ENCODE measurements at regions not wholly inside any gene's neighbourhood (a gene's known extent, or its start where the extent isn't known, plus 50 kb on each side); places are given as distances from the start of the nearest gene placed in this dataset.

DNA sequence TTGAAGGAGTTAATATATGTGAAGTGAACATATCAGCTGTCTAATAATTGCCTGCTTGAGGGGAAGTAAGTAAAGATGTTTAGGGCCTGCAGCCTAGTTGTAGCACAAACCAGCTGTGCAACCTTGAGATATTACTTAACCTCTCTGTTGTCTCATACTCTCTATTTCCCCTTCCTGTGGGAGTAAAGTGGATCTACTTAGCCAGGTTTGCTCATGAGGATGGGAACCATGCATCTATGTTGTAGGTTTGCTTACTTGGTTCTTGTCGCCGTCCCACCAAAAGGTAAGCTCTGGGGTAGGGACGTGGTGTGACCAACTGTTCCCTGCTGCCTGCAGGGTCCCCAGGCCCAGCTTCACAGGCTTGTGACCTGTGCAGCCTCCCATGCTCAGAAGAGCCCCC is 362.7 kb upstream of the SULF2 start:
- H3K4me3 ChIP-seq (replicated peaks; ENCODE audit: low read depth, low read length): no peak overlapping the region
- TF ChIP-seq, protein P1, sequence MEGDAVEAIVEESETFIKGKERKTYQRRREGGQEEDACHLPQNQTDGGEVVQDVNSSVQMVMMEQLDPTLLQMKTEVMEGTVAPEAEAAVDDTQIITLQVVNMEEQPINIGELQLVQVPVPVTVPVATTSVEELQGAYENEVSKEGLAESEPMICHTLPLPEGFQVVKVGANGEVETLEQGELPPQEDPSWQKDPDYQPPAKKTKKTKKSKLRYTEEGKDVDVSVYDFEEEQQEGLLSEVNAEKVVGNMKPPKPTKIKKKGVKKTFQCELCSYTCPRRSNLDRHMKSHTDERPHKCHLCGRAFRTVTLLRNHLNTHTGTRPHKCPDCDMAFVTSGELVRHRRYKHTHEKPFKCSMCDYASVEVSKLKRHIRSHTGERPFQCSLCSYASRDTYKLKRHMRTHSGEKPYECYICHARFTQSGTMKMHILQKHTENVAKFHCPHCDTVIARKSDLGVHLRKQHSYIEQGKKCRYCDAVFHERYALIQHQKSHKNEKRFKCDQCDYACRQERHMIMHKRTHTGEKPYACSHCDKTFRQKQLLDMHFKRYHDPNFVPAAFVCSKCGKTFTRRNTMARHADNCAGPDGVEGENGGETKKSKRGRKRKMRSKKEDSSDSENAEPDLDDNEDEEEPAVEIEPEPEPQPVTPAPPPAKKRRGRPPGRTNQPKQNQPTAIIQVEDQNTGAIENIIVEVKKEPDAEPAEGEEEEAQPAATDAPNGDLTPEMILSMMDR (IDR thresholded peaks at IDR 0.05; ENCODE audit: low read length, missing control alignments): no peak
- no peak for DNase-seq (ENCODE audit: low read depth)

DNA sequence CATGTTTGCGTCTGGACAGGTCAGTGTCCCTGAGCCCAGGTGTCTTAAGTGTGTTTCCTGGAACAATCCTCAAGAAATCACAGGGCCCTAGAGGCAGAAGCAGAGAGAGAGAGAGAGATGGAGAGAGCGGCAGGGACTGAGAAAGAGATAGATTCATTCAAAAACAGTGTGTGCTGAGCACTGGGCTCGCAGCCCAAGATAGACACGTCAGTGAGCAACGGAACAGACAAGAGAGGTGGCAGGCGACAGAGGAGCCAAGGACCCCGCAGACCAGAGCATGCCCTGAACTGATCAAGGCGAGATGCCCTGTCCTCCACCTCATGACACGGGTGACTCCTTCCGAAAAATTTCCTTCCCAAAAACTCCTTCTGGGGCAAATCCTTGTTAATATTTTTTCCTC is 362.0 kb upstream of the SULF2 start:
- H3K4me3 ChIP-seq (replicated peaks; ENCODE audit: low read depth, low read length): no peak overlapping the region
- DNase-seq (ENCODE audit: low read depth): no peak
- TF ChIP-seq, protein P1 (IDR thresholded peaks at IDR 0.05; ENCODE audit: low read length, missing control alignments): no peak

DNA sequence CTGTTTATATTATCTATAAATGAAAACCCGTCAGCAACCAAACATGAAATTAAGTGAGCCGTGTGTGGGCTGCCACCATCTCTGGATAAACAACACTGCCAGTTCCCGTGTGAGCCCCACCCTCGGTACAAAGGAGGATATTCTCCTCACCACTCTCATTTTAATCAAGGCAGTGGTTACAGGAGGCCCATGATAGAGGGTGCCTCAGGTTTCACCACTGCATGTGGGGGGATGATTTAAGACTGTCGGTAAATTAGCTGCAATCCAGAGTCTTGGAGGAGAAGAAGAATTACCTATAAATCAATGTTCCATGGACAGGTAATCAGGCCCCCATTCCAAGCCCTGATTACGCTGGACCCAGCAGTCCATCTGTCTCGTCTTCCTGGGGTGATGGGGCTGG is 361.6 kb upstream of the SULF2 start:
- no peak for DNase-seq (ENCODE audit: low read depth)
- H3K4me3 ChIP-seq (replicated peaks; ENCODE audit: low read depth, low read length): no peak overlapping the region
- TF ChIP-seq, protein P1 (IDR thresholded peaks at IDR 0.05; ENCODE audit: low read length, missing control alignments): no peak

DNA sequence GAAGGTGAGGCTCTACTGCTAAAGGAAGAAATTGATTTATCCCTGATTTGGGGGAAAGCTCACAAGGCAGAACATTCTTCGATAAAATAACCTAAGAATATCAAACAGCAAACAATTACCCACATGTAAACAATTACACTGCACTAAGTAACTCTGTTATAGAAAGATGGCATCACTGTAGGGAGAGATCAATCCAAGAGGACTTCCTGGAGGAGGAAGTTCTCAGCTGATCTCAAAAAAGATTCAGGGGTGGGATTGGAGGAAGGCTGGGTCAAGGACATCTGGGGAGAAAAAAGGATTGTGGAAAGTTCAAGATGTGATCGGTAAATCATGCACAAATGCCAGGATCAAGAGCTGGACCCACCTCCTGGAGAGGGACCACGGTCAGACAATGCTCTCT is 361.0 kb upstream of the SULF2 start:
- TF ChIP-seq, protein P1 (IDR thresholded peaks at IDR 0.05; ENCODE audit: low read length, missing control alignments): no peak
- H3K4me3 ChIP-seq (replicated peaks; ENCODE audit: low read depth, low read length): no peak overlapping the region
- no peak for DNase-seq (ENCODE audit: low read depth)

DNA sequence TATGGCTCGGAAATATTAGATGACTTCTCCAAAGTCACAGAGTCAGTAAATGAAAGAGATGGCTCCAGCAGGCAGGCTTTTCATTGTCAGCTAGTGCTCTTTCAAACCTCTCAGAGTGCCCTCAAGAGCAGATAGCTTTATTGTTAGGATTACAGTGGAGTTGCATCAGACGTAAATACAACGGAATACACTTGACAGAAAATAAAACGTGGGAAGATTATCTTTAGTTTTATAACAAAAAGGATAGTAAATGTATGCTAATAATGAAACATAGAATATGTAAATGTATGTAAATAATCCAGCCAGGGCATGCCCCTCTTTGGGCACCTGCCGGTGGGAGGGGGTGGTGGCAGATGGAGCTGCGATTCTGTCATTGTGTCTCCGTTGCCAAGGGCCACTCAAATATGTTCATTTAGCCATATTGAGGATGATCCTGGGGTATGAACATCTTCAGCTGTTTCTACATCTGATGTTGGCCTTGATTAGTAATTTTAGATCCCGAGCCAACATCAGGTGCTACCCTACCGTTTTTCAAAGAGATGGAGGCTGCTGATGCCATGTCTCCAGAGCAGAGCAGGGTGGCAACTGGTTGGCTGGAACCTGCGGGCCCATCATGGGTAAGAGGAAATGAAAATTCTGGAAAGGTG is 358.3 kb upstream of the SULF2 start:
- no peak overlapping the region for H3K4me3 ChIP-seq (replicated peaks; ENCODE audit: low read depth, low read length)
- TF ChIP-seq, protein P1 (IDR thresholded peaks at IDR 0.05; ENCODE audit: low read length, missing control alignments): no peak
- DNase-seq (ENCODE audit: low read depth): no peak

DNA sequence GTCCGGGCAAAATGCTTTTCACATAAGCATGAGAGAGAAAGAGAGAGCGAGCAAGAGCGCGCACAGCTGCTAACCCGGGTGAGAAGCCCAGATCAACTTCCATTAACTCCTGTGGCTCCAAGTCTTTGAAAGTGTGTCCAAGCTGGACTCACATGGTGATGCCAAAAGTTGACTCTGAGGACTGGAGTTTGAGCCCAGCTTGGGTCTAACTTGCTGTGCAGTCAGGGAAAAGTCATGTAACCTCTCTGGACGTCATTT is 357.2 kb upstream of the SULF2 start:
- TF ChIP-seq, protein P1 (IDR thresholded peaks at IDR 0.05; ENCODE audit: low read length, missing control alignments): no peak
- H3K4me3 ChIP-seq (replicated peaks; ENCODE audit: low read depth, low read length): no peak overlapping the region
- DNase-seq (ENCODE audit: low read depth): no peak

Measured in fibroblast of pulmonary artery (primary cell).